ENCODE measurements at regions not wholly inside any gene's neighbourhood (a gene's known extent, or its start where the extent isn't known, plus 50 kb on each side); places are given as distances from the start of the nearest gene placed in this dataset.

DNA sequence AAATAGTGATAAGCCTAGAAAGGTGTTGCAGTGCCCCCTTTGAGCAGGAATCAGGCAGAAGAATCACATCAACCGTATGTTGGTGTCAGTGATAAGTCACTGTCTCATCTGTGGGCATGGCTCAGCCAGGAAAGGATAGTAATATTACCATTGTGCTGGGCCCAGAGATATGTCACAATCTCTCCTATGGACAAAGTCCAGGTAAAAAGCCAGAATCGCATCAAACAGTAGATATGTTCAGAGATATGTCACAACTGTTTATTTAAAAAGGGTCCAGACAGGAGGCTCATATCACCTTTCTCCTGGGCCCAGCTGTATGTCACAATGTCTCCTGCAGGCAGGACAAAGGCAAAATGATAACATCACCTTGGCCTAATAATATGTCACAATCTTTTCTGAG lies 241.4 kb downstream of the RPS4Y2 start:
- TF ChIP-seq, protein P1, sequence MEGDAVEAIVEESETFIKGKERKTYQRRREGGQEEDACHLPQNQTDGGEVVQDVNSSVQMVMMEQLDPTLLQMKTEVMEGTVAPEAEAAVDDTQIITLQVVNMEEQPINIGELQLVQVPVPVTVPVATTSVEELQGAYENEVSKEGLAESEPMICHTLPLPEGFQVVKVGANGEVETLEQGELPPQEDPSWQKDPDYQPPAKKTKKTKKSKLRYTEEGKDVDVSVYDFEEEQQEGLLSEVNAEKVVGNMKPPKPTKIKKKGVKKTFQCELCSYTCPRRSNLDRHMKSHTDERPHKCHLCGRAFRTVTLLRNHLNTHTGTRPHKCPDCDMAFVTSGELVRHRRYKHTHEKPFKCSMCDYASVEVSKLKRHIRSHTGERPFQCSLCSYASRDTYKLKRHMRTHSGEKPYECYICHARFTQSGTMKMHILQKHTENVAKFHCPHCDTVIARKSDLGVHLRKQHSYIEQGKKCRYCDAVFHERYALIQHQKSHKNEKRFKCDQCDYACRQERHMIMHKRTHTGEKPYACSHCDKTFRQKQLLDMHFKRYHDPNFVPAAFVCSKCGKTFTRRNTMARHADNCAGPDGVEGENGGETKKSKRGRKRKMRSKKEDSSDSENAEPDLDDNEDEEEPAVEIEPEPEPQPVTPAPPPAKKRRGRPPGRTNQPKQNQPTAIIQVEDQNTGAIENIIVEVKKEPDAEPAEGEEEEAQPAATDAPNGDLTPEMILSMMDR (conservative IDR thresholded peaks at IDR 0.05; ENCODE audit: low read length): no peak
- no peak for TF ChIP-seq EZH2phosphoT487 (IDR thresholded peaks at IDR 0.05; ENCODE audit: borderline replicate concordance, low read depth, low read length)
